ENCODE measurements at regions not wholly inside any gene's neighbourhood (a gene's known extent, or its start where the extent isn't known, plus 50 kb on each side); places are given as distances from the start of the nearest gene placed in this dataset.

- TF ChIP-seq CTCF (IDR thresholded peaks at IDR 0.05) = no peak
- TF ChIP-seq POLR2A (IDR thresholded peaks at IDR 0.05) = no peak
Observed at GRCh38 chr1:58000116-58000515, 546.4 kb downstream of the OMA1 start.

Data from body of pancreas (tissue), 4 donors.